Ovary (tissue), 3 donors: ENCODE measurements at regions not wholly inside any gene's neighbourhood (a gene's known extent, or its start where the extent isn't known, plus 50 kb on each side); places are given as distances from the start of the nearest gene placed in this dataset.

Experiments used
- CTCF ChIP-seq, 3 donors: fragments of 450-650 bp in 2 of 3; fragments of 200-600 bp in 1 of 3; IDR thresholded peaks; one replicate each; pipeline versions ENCODE4 v1.5.1 to v1.8.0; 2016 to 2022; ENCODE audit warnings: antibody characterized with exemption in 3 of 3, mild to moderate bottlenecking in 1 of 3
- EP300 ChIP-seq: sonication (generic); formaldehyde crosslinking; IDR thresholded peaks from one replicate; pipeline ENCODE4 v1.6.1; 2017; ENCODE audit warnings: antibody characterized with exemption
- POLR2A ChIP-seq: fragments of 450-650 bp; IDR thresholded peaks from one replicate; pipeline ENCODE4 v1.6.1; 2017; ENCODE audit warnings: antibody characterized with exemption, mild to moderate bottlenecking, moderate library complexity
- donor health status: DM: no; HTN: no; CAD: no.

GRCh38 chr11:131002145-131002544, 85.9 kb upstream of the SNX19 start:
- TF ChIP-seq CTCF (IDR thresholded peaks at IDR 0.05), result no peak
- TF ChIP-seq POLR2A, result no peak
- TF ChIP-seq EP300, result no peak
